CD4-positive, alpha-beta T cell treated with Interferon alpha-2 for 1 hour (primary cell): ENCODE measurements at regions not wholly inside any gene's neighbourhood (a gene's known extent, or its start where the extent isn't known, plus 50 kb on each side); places are given as distances from the start of the nearest gene placed in this dataset.

Experiments
- DNase-seq, 2 donors: peaks; one replicate each; pipeline ENCODE4 v3.0.0-alpha.2; 2020 to 2022

DNA sequence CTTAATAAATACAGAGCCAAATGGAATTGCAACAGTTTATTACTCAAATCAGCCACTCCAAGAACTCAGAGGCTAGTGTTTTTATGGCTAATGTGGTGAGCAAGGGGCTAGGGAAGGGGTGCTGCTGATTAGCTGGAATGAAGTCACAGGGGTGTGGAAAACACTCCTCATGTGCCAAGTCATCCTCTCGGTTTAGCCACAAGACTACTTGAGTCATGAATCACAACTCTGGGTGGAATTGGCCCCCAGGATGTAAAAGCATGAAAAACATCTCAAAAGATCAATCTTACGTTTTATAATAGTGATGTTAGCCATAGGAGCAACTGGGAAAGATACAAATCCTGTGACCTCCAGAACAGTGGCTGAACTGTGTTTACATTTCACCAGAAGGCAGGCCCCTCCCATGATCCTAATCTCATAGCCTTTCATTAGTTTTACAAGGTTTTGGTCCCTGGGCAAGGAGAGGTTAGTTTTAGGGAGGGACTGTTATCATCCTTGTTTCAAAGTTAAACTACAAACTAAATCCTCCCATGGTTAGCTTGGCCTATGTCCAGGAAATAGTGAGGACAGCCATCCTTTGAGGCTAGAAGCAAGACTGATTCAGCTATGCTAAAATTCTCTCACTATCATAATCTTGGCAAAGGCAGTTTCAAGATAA, 2020.1 kb upstream of the PCDH20 start:
- no peak for DNase-seq

- DNase-seq = no peak
These were observed 2018.0 kb upstream of the PCDH20 start for GRCh38 chr13:63433546-63434150.

- DNase-seq = no peak
These were observed 2011.5 kb upstream of the PCDH20 start for GRCh38 chr13:63427170-63427569.

DNA sequence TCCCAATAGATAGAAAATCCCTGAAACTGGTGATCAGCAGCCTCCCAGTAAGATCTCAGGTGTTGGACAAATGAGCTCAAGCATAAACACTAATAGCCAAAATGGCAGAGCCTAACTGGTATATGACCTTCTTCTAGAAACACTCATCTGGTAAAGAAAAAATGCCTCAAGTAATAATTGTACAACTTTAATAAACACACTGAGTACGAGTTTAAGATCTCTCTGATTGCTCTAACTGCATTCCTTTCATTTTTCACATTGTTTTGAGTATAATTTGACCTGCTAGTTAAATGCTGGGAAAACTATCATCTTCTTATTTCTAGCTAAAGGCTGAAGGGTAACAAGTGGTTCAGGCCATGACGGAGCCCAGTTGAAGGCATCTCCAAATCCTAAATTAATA, 2009.5 kb upstream of the PCDH20 start:
- DNase-seq = no peak

DNA sequence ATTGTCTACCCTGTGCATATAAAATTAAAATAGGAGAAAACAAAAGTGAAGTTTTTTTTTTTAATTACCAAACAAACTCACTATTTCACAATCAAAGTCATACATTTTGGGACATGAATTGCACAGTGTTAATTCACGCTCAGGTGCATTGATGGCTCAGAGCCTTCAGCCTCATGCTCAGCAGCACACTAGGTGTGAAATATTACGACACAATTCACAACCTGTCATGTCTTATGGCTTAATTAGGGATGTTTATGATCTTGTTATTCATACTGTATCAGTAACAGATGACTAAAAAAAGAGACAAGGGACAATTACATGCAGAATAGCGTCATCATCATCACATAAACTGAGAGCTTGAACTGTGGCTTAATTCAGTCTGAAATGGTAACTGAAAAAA, 2005.5 kb upstream of the PCDH20 start:
- DNase-seq = no peak

GRCh38 chr13:63420685-63421084, 2005.0 kb upstream of the PCDH20 start:
- no peak for DNase-seq

GRCh38 chr13:63414247-63414646, 1998.6 kb upstream of the PCDH20 start:
- DNase-seq = no peak

GRCh38 chr13:63409791-63410351, 1994.2 kb upstream of the PCDH20 start:
- DNase-seq = no peak

DNA sequence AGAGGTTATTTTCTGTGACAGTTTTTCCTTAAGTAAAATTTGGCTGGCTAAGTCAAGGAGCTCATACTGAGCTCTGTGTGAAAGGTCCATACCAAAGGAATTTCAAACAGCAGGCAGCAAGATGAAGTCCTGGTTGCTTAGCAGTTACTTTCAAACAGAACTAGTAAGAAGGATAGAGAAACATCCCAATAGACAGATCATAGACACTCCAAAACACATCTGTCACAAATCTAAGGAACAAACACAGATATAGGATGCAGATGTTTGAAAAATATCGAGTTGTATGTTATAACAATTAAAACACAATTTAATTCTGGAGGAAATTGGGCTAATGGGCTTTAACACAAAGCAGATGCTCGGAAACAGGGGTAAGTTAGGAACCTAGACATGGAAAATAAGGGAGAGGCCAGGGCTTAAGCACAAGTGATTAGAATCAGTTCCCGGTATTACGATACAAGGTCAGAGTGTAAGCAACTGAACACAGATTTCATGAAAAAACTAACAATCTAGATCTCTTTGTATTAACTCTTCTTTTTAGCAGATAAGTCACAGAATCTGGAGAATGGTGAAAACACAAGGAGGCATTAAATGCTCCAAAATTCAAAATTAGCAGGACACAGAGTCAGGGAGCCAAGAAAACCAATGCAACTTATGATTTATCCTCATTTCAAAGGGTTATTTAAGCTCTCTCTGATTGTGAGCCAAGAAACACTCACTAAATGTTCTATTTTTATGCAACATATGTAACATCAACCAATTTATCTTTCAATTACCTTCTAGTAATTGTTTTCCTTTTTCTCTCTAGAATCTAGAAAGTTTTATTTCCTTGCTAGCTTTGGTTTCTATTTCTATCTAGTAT, 1992.9 kb upstream of the PCDH20 start:
- no peak for DNase-seq

DNA sequence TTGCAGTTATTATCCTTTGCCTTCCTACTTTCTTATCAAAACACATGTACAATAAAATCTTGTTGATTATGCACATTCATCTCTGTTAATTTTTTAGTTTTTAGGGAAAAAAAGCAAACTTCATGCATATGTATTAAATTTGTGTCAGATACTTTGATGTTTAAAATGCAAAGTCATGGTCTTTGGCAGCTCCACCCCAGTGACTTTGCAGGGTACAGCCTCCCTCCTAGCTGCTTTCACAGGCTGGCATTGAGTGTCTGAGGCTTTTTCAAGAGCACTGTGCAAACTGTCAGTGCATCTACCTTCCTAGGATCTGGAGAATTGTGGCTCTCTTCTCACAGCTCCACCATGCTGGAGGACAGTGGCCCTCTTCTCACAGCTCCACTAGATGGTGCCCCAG, 1988.1 kb upstream of the PCDH20 start:
- DNase-seq = no peak

- DNase-seq = no peak
These were observed 1981.1 kb upstream of the PCDH20 start for GRCh38 chr13:63396746-63397145.

GRCh38 chr13:63393112-63393511, 1977.5 kb upstream of the PCDH20 start:
- DNase-seq = no peak

GRCh38 chr13:63389756-63390155, 1974.1 kb upstream of the PCDH20 start:
- no peak for DNase-seq

DNA sequence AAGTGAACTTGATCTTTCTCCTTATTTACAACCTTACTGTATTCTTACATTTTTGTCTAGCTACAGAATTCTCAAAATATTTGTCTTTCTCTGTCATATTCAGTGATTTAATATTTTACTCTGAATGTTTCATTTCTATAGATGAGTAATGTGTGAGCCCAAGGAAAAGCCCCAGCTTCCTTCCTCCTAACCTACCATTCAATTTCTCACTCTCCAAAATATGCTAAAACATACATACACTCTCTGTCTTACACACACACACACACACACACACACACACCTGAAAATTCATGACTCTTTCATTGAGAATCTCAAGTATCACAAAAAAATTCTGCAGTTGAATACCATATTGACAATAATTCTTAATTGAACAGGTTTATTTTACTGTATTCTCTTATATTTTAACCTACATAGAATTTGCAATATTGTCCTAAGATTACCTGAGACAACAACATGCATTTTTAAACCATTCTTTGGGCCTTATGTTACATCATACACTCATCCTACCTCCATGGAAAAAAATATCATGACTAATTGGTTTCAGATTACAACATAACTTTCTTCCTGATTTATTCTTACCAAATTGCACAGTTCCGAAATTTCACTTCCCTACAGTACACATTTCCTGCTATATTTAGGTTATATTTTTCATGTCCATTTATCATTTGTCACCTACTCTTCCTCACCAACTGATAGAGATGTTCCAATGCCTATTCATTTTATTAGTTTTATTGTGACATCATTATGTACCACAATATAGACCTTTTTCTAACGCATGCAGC, 1965.6 kb upstream of the PCDH20 start:
- no peak for DNase-seq

GRCh38 chr13:63377986-63378385, 1962.3 kb upstream of the PCDH20 start:
- no peak for DNase-seq

- no peak for DNase-seq
These were observed 1954.5 kb upstream of the PCDH20 start for GRCh38 chr13:63370101-63370500.

- DNase-seq = no peak
These were observed 1952.0 kb upstream of the PCDH20 start for GRCh38 chr13:63367522-63368198.

DNA sequence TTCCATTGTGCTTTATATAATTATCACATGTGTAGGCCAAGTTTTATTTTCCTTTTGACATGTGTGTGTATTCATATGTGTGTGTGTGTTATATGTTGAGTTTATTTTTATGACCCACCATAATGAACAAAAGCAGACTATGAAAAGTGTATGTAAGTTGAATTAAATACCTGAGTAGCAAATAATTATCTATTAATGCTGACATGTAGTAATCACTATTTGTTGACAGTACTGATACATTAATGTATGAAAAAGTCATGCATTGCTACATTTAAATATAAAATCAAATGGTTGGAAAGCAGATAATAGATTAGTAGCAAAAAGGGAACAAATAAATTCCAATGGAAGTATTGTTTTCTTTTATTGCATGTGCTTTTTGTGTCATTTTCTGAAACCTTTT, 1948.5 kb upstream of the PCDH20 start:
- DNase-seq = no peak

- no peak for DNase-seq
These were observed 1935.9 kb upstream of the PCDH20 start for GRCh38 chr13:63351533-63351932.

DNA sequence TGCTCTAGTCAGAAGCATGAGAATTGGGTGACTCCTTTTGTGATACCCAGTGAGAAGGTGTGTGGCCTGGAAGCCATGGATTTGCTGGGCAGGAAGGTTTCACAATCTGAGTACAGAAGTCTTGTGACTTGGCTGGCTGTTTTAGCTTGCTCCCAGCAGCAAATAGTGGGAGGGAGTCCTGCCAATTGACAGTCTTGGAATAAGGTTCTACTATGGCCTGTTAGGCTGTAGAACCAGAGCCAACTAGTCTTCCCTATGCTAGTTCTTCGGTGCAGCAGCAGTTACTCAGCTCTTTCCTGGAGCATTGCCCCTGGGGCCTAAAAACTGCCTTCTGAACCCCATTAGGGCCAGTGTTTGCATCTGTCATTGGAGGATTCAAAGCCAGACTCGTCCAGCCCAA, 1935.4 kb upstream of the PCDH20 start:
- no peak for DNase-seq

GRCh38 chr13:63345835-63346234, 1930.2 kb upstream of the PCDH20 start:
- DNase-seq = no peak

- DNase-seq = no peak
These were observed 1929.1 kb upstream of the PCDH20 start for GRCh38 chr13:63344711-63345110.
